IMR-90 (cell line): ENCODE measurements at regions not wholly inside any gene's neighbourhood (a gene's known extent, or its start where the extent isn't known, plus 50 kb on each side); places are given as distances from the start of the nearest gene placed in this dataset.

Experiments
- CEBPB ChIP-seq: IDR thresholded peaks from 2 replicates; pipeline ENCODE4 v1.6.1; 2012; ENCODE audit warnings: low read depth, low read length, improper control_type of control experiment
- MXI1 ChIP-seq: IDR thresholded peaks from 2 replicates; pipeline ENCODE4 v1.6.1; 2012; ENCODE audit warnings: low read depth, mild to moderate bottlenecking, low read length, moderate library complexity, borderline replicate concordance
- NFE2L2 ChIP-seq: fragments of 150-350 bp; IDR thresholded peaks from 2 replicates; pipeline ENCODE4 v1.6.1; 2016; ENCODE audit warnings: low read depth, mild to moderate bottlenecking, low read length

GRCh38 chr12:104815935-104816334 is 142.2 kb downstream of the SLC41A2 start:
- TF ChIP-seq MXI1 = no peak
- TF ChIP-seq CEBPB = no peak
- TF ChIP-seq NFE2L2 = no peak
